ENCODE measurements at regions not wholly inside any gene's neighbourhood (a gene's known extent, or its start where the extent isn't known, plus 50 kb on each side); places are given as distances from the start of the nearest gene placed in this dataset.
A peak's percentile ranks its signal among the peaks of the same experiment; 100 is the strongest.

GRCh38 chr20:22453244-22454080 lies 130.9 kb downstream of the FOXA2 start:
- no peak overlapping the region for H3K18ac ChIP-seq (ENCODE audit: extremely low read depth, low read length)
- no peaks in the 10 kb centered on the region for H3K23me2 ChIP-seq (ENCODE audit: low read depth, low read length)
- no peak overlapping the region for H2BK5ac ChIP-seq (ENCODE audit: low read depth, low read length)
- FAIRE-seq (peak; percentile 50), DNase-seq (ENCODE audit: low read depth in 1 of 2, low spot score in 2 of 2) (no peak)
- no peak overlapping the region for H4K5ac ChIP-seq (ENCODE audit: insufficient read length, low read depth, low read length)
- H3K4me2 ChIP-seq (ENCODE audit: insufficient read depth in 1 of 2, low read depth in 2 of 2, low read length in 2 of 2), result no peak overlapping the region
- H3K27ac ChIP-seq (ENCODE audit: low read depth, low read length), result no peak overlapping the region
- H2AFZ ChIP-seq (ENCODE audit: low read length), result no peak overlapping the region
- H3K23ac ChIP-seq (ENCODE audit: insufficient read length), result no peak overlapping the region
- H4K91ac ChIP-seq (replicated peaks; ENCODE audit: insufficient read length, low read length), result no peak overlapping the region
- no peak overlapping the region for H2BK12ac ChIP-seq (ENCODE audit: low read depth, low read length)
- CTCF ChIA-PET (ENCODE audit: partially characterized antibody), result interaction anchor here (0.6 to 3.8 kb wide), 47 partner anchors 10 to 1579 kb away, joined by 3 to 36 read pairs (median 4); no protein-coding TSS in a partner anchor
- WGBS, 2 experiments (ENCODE audit: extremely low coverage in 1 of 2, insufficient coverage in 1 of 2, insufficient read length in 1 of 2, insufficient replicate concordance in 2 of 2, low coverage in 1 of 2, low lambda C conversion rate in 2 of 2, missing lambda C conversion rate in 1 of 2), result 68% methylated on average over 12 of the region's 12 CpGs; no CpG with 5 or more reads in 1 of the 2 experiments
- peaks cover 2 to 5% of the 10 kb centered on the region in 2 experiments for H4K20me1 ChIP-seq (replicated peaks in 1 of 2; ENCODE audit: control insufficient read depth in 1 of 2, insufficient read depth in 2 of 2, low read length in 2 of 2)
- H3K27me3 ChIP-seq (replicated peaks in 1 of 4; ENCODE audit: control insufficient read depth in 3 of 4, extremely low read depth in 1 of 4, insufficient read depth in 3 of 4, low read length in 3 of 4), result peaks cover 21 to 51% (median 42%) of the 10 kb centered on the region in 4 experiments
- POLR2A ChIA-PET (ENCODE audit: partially characterized antibody), result interaction anchor here (0.6 to 0.8 kb wide), 2 partner anchors 12 to 117 kb away, joined by 3 read pairs; no protein-coding TSS in a partner anchor
- H2AK5ac ChIP-seq (ENCODE audit: low read depth, low read length), result no peak overlapping the region
- no peak overlapping the region for H3K56ac ChIP-seq (replicated peaks; ENCODE audit: insufficient read length, low read depth, low read length)
- H3K4me1 ChIP-seq (replicated peaks in 1 of 4; ENCODE audit: control insufficient read depth in 3 of 4, insufficient read depth in 4 of 4, low read length in 3 of 4), result peaks cover 0 to 11% (median 4%) of the 10 kb centered on the region in 4 experiments; a peak in 5 of 7 replicates
- H2BK20ac ChIP-seq (ENCODE audit: low read length), result no peak overlapping the region
- no peaks in the 10 kb centered on the region for H3K79me1 ChIP-seq (ENCODE audit: low read depth, low read length)
- no peaks in the 10 kb centered on the region for H3K79me2 ChIP-seq (ENCODE audit: control insufficient read depth in 1 of 2, insufficient read depth in 2 of 2, low read length in 2 of 2)
- H4K8ac ChIP-seq (ENCODE audit: extremely low read depth, insufficient read depth, low read length), result no peak overlapping the region
- no peaks in the 10 kb centered on the region for H3K9me3 ChIP-seq (ENCODE audit: insufficient read depth in 2 of 2, low read depth in 1 of 2, low read length in 1 of 2)
- H3K14ac ChIP-seq (ENCODE audit: insufficient read length), result no peak overlapping the region
- H3K4me3 ChIP-seq (ENCODE audit: extremely low read depth in 1 of 4, insufficient read depth in 2 of 4, low read depth in 3 of 4, low read length in 4 of 4), result no peak overlapping the region
- no peak for TF ChIP-seq BACH1 (IDR thresholded peaks at IDR 0.05; ENCODE audit: low read length)
- TF ChIP-seq CEBPB (IDR thresholded peaks at IDR 0.05; ENCODE audit: low read depth, low read length), result no peak
- TF ChIP-seq TCF12 (IDR thresholded peaks at IDR 0.05; ENCODE audit: low read depth, low read length), result no peak
- TF ChIP-seq RAD21 (IDR thresholded peaks at IDR 0.05 in 1 of 2, conservative IDR thresholded peaks at IDR 0.05 in 1 of 2; ENCODE audit: low read depth in 2 of 2, low read length in 2 of 2), result peak; percentile 46 to 64
- TF ChIP-seq CBX8 (IDR thresholded peaks at IDR 0.05; ENCODE audit: borderline replicate concordance, low read depth, low read length), result no peak
- TF ChIP-seq ATF2 (IDR thresholded peaks at IDR 0.05; ENCODE audit: low read length), result no peak
- peak; percentile 9 to 72 (median 54) for TF ChIP-seq CTCF (IDR thresholded peaks at IDR 0.05; ENCODE audit: control extremely low read depth in 1 of 3, insufficient read depth in 1 of 3, low read depth in 1 of 3, low read length in 3 of 3)
- no peak overlapping the region for H3K4ac ChIP-seq (replicated peaks; ENCODE audit: insufficient read length, low read depth, low read length)
- H2BK120ac ChIP-seq (replicated peaks; ENCODE audit: low read depth, low read length), result no peak overlapping the region
- no peaks in the 10 kb centered on the region for H3K36me3 ChIP-seq (ENCODE audit: control insufficient read depth in 2 of 4, insufficient read depth in 4 of 4, low read length in 3 of 4)
- H3K9ac ChIP-seq (replicated peaks in 1 of 4; ENCODE audit: extremely low read depth in 1 of 4, low read depth in 3 of 4, low read length in 3 of 4), result no peak overlapping the region
- H2BK15ac ChIP-seq (ENCODE audit: low read length), result no peak overlapping the region

Measured in H1 (cell line).